Activated CD8-positive, alpha-beta memory T cell treated with anti-CD3 and anti-CD28 coated beads for 36 hours (primary cell): ENCODE measurements at regions not wholly inside any gene's neighbourhood (a gene's known extent, or its start where the extent isn't known, plus 50 kb on each side); places are given as distances from the start of the nearest gene placed in this dataset.
"Not testable (repeated sequence)": the region's sequence is repeated elsewhere in the genome, so short reads cannot be mapped to it uniquely, and the experiment has no call there.

Experiments
- CTCF ChIA-PET: fragments of 350-600 bp; sonication (Branson Sonifier 250); formaldehyde crosslinking; loops from one replicate; lab custom pipeline; 2021; ENCODE audit warnings: antibody characterized with exemption; lab: Charles Lee
- POLR2A ChIA-PET: fragments of 350-600 bp; sonication (Branson Sonifier 250); formaldehyde crosslinking; loops from one replicate; lab custom pipeline; 2021; ENCODE audit warnings: antibody characterized with exemption; lab: Charles Lee

- CTCF ChIA-PET, result no interaction called here
- POLR2A ChIA-PET, result no interaction called here
Observed at GRCh38 chr1:194755241-194755994, 1569.0 kb upstream of the B3GALT2 start.

GRCh38 chr1:194738843-194739242 lies 1552.4 kb upstream of the B3GALT2 start:
- POLR2A ChIA-PET, CTCF ChIA-PET: not testable (repeated sequence)

- ChIA-PET POLR2A (no interaction called here), CTCF (no interaction called here)
Observed at GRCh38 chr1:194734970-194735369, 1548.6 kb upstream of the B3GALT2 start.

GRCh38 chr1:194731025-194731424 lies 1544.6 kb upstream of the B3GALT2 start:
- ChIA-PET POLR2A (no interaction called here), CTCF (no interaction called here)

GRCh38 chr1:194730304-194730703 lies 1543.9 kb upstream of the B3GALT2 start:
- CTCF ChIA-PET, result no interaction called here
- POLR2A ChIA-PET, result no interaction called here

- POLR2A ChIA-PET, result no interaction called here
Observed at GRCh38 chr1:194723067-194723466, 1536.7 kb upstream of the B3GALT2 start.

GRCh38 chr1:194717941-194718340 lies 1531.5 kb upstream of the B3GALT2 start:
- CTCF ChIA-PET, result no interaction called here
- POLR2A ChIA-PET, result no interaction called here

More at GRCh38 chr1:194723067-194723466, 1536.7 kb upstream of the B3GALT2 start:
- CTCF ChIA-PET, result no interaction called here

GRCh38 chr1:194717334-194717733 lies 1530.9 kb upstream of the B3GALT2 start:
- ChIA-PET CTCF (no interaction called here), POLR2A (no interaction called here)

GRCh38 chr1:194710671-194711070 lies 1524.3 kb upstream of the B3GALT2 start:
- ChIA-PET CTCF (no interaction called here), POLR2A (no interaction called here)

- ChIA-PET CTCF (no interaction called here), POLR2A (no interaction called here)
Observed at GRCh38 chr1:194709439-194709838, 1523.0 kb upstream of the B3GALT2 start.

- ChIA-PET CTCF (no interaction called here), POLR2A (no interaction called here)
Observed at GRCh38 chr1:194707074-194707473, 1520.7 kb upstream of the B3GALT2 start.

- CTCF ChIA-PET, result no interaction called here
- POLR2A ChIA-PET, result no interaction called here
Observed at GRCh38 chr1:194705123-194705854, 1518.9 kb upstream of the B3GALT2 start.

GRCh38 chr1:194698908-194699318 lies 1512.5 kb upstream of the B3GALT2 start:
- CTCF ChIA-PET, result no interaction called here

GRCh38 chr1:194693244-194693643 lies 1506.8 kb upstream of the B3GALT2 start:
- ChIA-PET CTCF (no interaction called here), POLR2A (no interaction called here)

More at GRCh38 chr1:194698908-194699318, 1512.5 kb upstream of the B3GALT2 start:
- POLR2A ChIA-PET, result no interaction called here

GRCh38 chr1:194684636-194685035 lies 1498.2 kb upstream of the B3GALT2 start:
- CTCF ChIA-PET, result no interaction called here
- POLR2A ChIA-PET, result no interaction called here

GRCh38 chr1:194658090-194658439 lies 1471.7 kb upstream of the B3GALT2 start:
- ChIA-PET POLR2A (no interaction called here), CTCF (no interaction called here)

- CTCF ChIA-PET, result no interaction called here
- POLR2A ChIA-PET, result no interaction called here
Observed at GRCh38 chr1:194654956-194655355, 1468.5 kb upstream of the B3GALT2 start.

- ChIA-PET POLR2A (no interaction called here), CTCF (no interaction called here)
Observed at GRCh38 chr1:194653385-194653784, 1467.0 kb upstream of the B3GALT2 start.

GRCh38 chr1:194647118-194647517 lies 1460.7 kb upstream of the B3GALT2 start:
- POLR2A ChIA-PET, result no interaction called here
- CTCF ChIA-PET, result no interaction called here

- ChIA-PET POLR2A (no interaction called here), CTCF (no interaction called here)
Observed at GRCh38 chr1:194644528-194644927, 1458.1 kb upstream of the B3GALT2 start.

GRCh38 chr1:194640322-194640721 lies 1453.9 kb upstream of the B3GALT2 start:
- CTCF ChIA-PET, result no interaction called here
- POLR2A ChIA-PET, result no interaction called here
